Parathyroid adenoma (tissue), 2 donors: ENCODE measurements at regions not wholly inside any gene's neighbourhood (a gene's known extent, or its start where the extent isn't known, plus 50 kb on each side); places are given as distances from the start of the nearest gene placed in this dataset.

Experiments used
- H2AFZ ChIP-seq: fragments of 300-600 bp; sonication (generic); one replicate; pipeline ENCODE4 v1.7.0; 2017; ENCODE audit warnings: antibody characterized with exemption, mild to moderate bottlenecking
- H3K27ac ChIP-seq: fragments of 300-600 bp; sonication (generic); one replicate; pipeline ENCODE4 v1.7.0; 2017
- H3K27me3 ChIP-seq: fragments of 300-600 bp; sonication (generic); one replicate; pipeline ENCODE4 v1.7.0; 2017; ENCODE audit warnings: low read length; ENCODE audit not compliant: control insufficient read depth, insufficient read depth
- H3K36me3 ChIP-seq: fragments of 300-600 bp; sonication (generic); one replicate; pipeline ENCODE4 v1.7.0; 2017; ENCODE audit warnings: low read length; ENCODE audit not compliant: control insufficient read depth, insufficient read depth
- H3K4me1 ChIP-seq: fragments of 300-600 bp; sonication (generic); one replicate; pipeline ENCODE4 v1.7.0; 2017; ENCODE audit warnings: control low read depth
- H3K4me2 ChIP-seq: fragments of 300-600 bp; sonication (generic); one replicate; pipeline ENCODE4 v1.7.0; 2017; ENCODE audit warnings: low read length
- H3K4me3 ChIP-seq: fragments of 300-600 bp; sonication (generic); one replicate; pipeline ENCODE4 v1.7.0; 2017; ENCODE audit warnings: low read depth, low read length
- H3K79me2 ChIP-seq: fragments of 300-600 bp; sonication (generic); one replicate; pipeline ENCODE4 v1.7.0; 2017; ENCODE audit warnings: control low read depth
- H3K9ac ChIP-seq: fragments of 300-600 bp; sonication (generic); one replicate; pipeline ENCODE4 v1.7.0; 2017; ENCODE audit warnings: mild to moderate bottlenecking
- H3K9me3 ChIP-seq: fragments of 300-600 bp; sonication (generic); one replicate; pipeline ENCODE4 v1.7.0; 2017; ENCODE audit warnings: low read length; ENCODE audit not compliant: control insufficient read depth
- CTCF ChIP-seq: fragments of 300-600 bp; sonication (generic); IDR thresholded peaks from one replicate; pipeline ENCODE4 v1.7.0; 2017; ENCODE audit warnings: antibody characterized with exemption, mild to moderate bottlenecking
- donor health status: primary hyperparathyroidism.

- H3K4me2 ChIP-seq: no peak overlapping the region
- no peak overlapping the region for H3K9ac ChIP-seq
- H3K27me3 ChIP-seq: no peaks in the 10 kb centered on the region
- no peak overlapping the region for H3K4me3 ChIP-seq
- TF ChIP-seq CTCF: no peak
- no peaks in the 10 kb centered on the region for H3K9me3 ChIP-seq
- H3K36me3 ChIP-seq: no peaks in the 10 kb centered on the region
- H3K79me2 ChIP-seq: no peaks in the 10 kb centered on the region
- no peak overlapping the region for H3K27ac ChIP-seq
- H2AFZ ChIP-seq: no peak overlapping the region
- no peaks in the 10 kb centered on the region for H3K4me1 ChIP-seq
Measured at GRCh38 chr16:86118467-86119307, 219.7 kb downstream of the IRF8 start.

- Histone ChIP-seq H3K9me3 (no peaks in the 10 kb centered on the region), H3K27me3 (no peaks in the 10 kb centered on the region), H3K4me1 (no peaks in the 10 kb centered on the region), H3K4me2 (no peak overlapping the region), H3K36me3 (no peaks in the 10 kb centered on the region), H2AFZ (no peak overlapping the region), H3K4me3 (no peak overlapping the region), H3K9ac (no peak overlapping the region), H3K27ac (no peak overlapping the region), H3K79me2 (no peaks in the 10 kb centered on the region)
- TF ChIP-seq CTCF: no peak
Measured at GRCh38 chr16:86120201-86121192, 221.5 kb downstream of the IRF8 start.

- Histone ChIP-seq H3K4me3 (no peak overlapping the region), H3K4me2 (no peak overlapping the region), H2AFZ (no peak overlapping the region), H3K9ac (no peak overlapping the region), H3K27me3 (no peaks in the 10 kb centered on the region), H3K79me2 (no peaks in the 10 kb centered on the region), H3K4me1 (no peaks in the 10 kb centered on the region), H3K9me3 (no peaks in the 10 kb centered on the region), H3K27ac (no peak overlapping the region), H3K36me3 (no peaks in the 10 kb centered on the region)
- TF ChIP-seq CTCF: no peak
Measured at GRCh38 chr16:86121374-86122010, 222.5 kb downstream of the IRF8 start.

- H3K4me1 ChIP-seq: no peaks in the 10 kb centered on the region
Measured at GRCh38 chr16:86122681-86123342, 223.8 kb downstream of the IRF8 start.

More at GRCh38 chr16:86122681-86123342, 223.8 kb downstream of the IRF8 start:
- no peaks in the 10 kb centered on the region for H3K36me3 ChIP-seq
- no peaks in the 10 kb centered on the region for H3K27me3 ChIP-seq
- no peak overlapping the region for H3K4me2 ChIP-seq
- H3K9ac ChIP-seq: no peak overlapping the region
- no peak overlapping the region for H2AFZ ChIP-seq
- H3K9me3 ChIP-seq: no peaks in the 10 kb centered on the region
- no peak overlapping the region for H3K27ac ChIP-seq
- no peak for TF ChIP-seq CTCF
- H3K79me2 ChIP-seq: no peaks in the 10 kb centered on the region
- no peak overlapping the region for H3K4me3 ChIP-seq
